ENCODE measurements at regions not wholly inside any gene's neighbourhood (a gene's known extent, or its start where the extent isn't known, plus 50 kb on each side); places are given as distances from the start of the nearest gene placed in this dataset.

GRCh38 chr11:79522626-79523025, 81.8 kb upstream of the TENM4 start:
- Histone ChIP-seq H3K4me1 (ENCODE audit: control insufficient read depth in 2 of 3, insufficient read depth in 2 of 3, low read depth in 1 of 3, low read length in 3 of 3) (no peaks in the 10 kb centered on the region), H3K27ac (ENCODE audit: low read depth in 2 of 2, low read length in 2 of 2) (no peak overlapping the region), H3K9ac (ENCODE audit: low read length in 3 of 3) (no peak overlapping the region), H3K4me3 (ENCODE audit: low read length in 3 of 3) (no peak overlapping the region), H3K36me3 (ENCODE audit: control insufficient read depth in 2 of 3, insufficient read depth in 3 of 3, low read length in 3 of 3) (no peaks in the 10 kb centered on the region), H3K27me3 (ENCODE audit: control insufficient read depth, insufficient read depth, low read length) (no peaks in the 10 kb centered on the region), H3K9me3 (ENCODE audit: control insufficient read depth in 2 of 3, insufficient read depth in 1 of 3, low read length in 3 of 3) (no peaks in the 10 kb centered on the region)
- TF ChIP-seq CTCF (IDR thresholded peaks at IDR 0.05; ENCODE audit: borderline replicate concordance, extremely low read depth, insufficient read depth) = no peak
- DNase-seq (no peak), FAIRE-seq (no peak)
- intact Hi-C loops (cut with DNase I) = no loop called here

- Histone ChIP-seq H3K9ac (ENCODE audit: low read length in 3 of 3) (no peak overlapping the region), H3K36me3 (ENCODE audit: control insufficient read depth in 2 of 3, insufficient read depth in 3 of 3, low read length in 3 of 3) (no peaks in the 10 kb centered on the region), H3K4me1 (ENCODE audit: control insufficient read depth in 2 of 3, insufficient read depth in 2 of 3, low read depth in 1 of 3, low read length in 3 of 3) (no peaks in the 10 kb centered on the region), H3K27me3 (ENCODE audit: control insufficient read depth, insufficient read depth, low read length) (no peaks in the 10 kb centered on the region), H3K9me3 (ENCODE audit: control insufficient read depth in 2 of 3, insufficient read depth in 1 of 3, low read length in 3 of 3) (no peaks in the 10 kb centered on the region), H3K4me3 (ENCODE audit: low read length in 3 of 3) (no peak overlapping the region), H3K27ac (ENCODE audit: low read depth in 2 of 2, low read length in 2 of 2) (no peak overlapping the region)
- FAIRE-seq (no peak), DNase-seq (no peak)
- no peak for TF ChIP-seq CTCF (IDR thresholded peaks at IDR 0.05; ENCODE audit: borderline replicate concordance, extremely low read depth, insufficient read depth)
- intact Hi-C loops (cut with DNase I) = no loop called here
Measured at GRCh38 chr11:79520086-79520485, 79.3 kb upstream of the TENM4 start.

GRCh38 chr11:79515781-79516180, 75.0 kb upstream of the TENM4 start:
- H3K27me3 ChIP-seq (ENCODE audit: control insufficient read depth, insufficient read depth, low read length) = no peaks in the 10 kb centered on the region
- FAIRE-seq = no peak
- peaks cover 0 to 5% (median 0%) of the 10 kb centered on the region in 3 donors for H3K9me3 ChIP-seq (ENCODE audit: control insufficient read depth in 2 of 3, insufficient read depth in 1 of 3, low read length in 3 of 3)
- H3K27ac ChIP-seq (ENCODE audit: low read depth in 2 of 2, low read length in 2 of 2) = no peak overlapping the region
- DNase-seq = no peak
- intact Hi-C loops (cut with DNase I) = no loop called here
- TF ChIP-seq CTCF (IDR thresholded peaks at IDR 0.05; ENCODE audit: borderline replicate concordance, extremely low read depth, insufficient read depth) = no peak
- no peak overlapping the region for H3K4me3 ChIP-seq (ENCODE audit: low read length in 3 of 3)
- no peaks in the 10 kb centered on the region for H3K36me3 ChIP-seq (ENCODE audit: control insufficient read depth in 2 of 3, insufficient read depth in 3 of 3, low read length in 3 of 3)
- no peak overlapping the region for H3K9ac ChIP-seq (ENCODE audit: low read length in 3 of 3)
- H3K4me1 ChIP-seq (ENCODE audit: control insufficient read depth in 2 of 3, insufficient read depth in 2 of 3, low read depth in 1 of 3, low read length in 3 of 3) = no peaks in the 10 kb centered on the region

GRCh38 chr11:79514695-79515094, 73.9 kb upstream of the TENM4 start:
- intact Hi-C loops (cut with DNase I) = no loop called here
- FAIRE-seq (no peak), DNase-seq (no peak)
- TF ChIP-seq CTCF (IDR thresholded peaks at IDR 0.05; ENCODE audit: borderline replicate concordance, extremely low read depth, insufficient read depth) = no peak
- Histone ChIP-seq H3K4me3 (ENCODE audit: low read length in 3 of 3) (no peak overlapping the region), H3K27ac (ENCODE audit: low read depth in 2 of 2, low read length in 2 of 2) (no peak overlapping the region), H3K27me3 (ENCODE audit: control insufficient read depth, insufficient read depth, low read length) (no peaks in the 10 kb centered on the region), H3K36me3 (ENCODE audit: control insufficient read depth in 2 of 3, insufficient read depth in 3 of 3, low read length in 3 of 3) (no peaks in the 10 kb centered on the region), H3K9me3 (ENCODE audit: control insufficient read depth in 2 of 3, insufficient read depth in 1 of 3, low read length in 3 of 3) (peaks cover 0 to 5% (median 0%) of the 10 kb centered on the region in 3 donors), H3K9ac (ENCODE audit: low read length in 3 of 3) (no peak overlapping the region), H3K4me1 (ENCODE audit: control insufficient read depth in 2 of 3, insufficient read depth in 2 of 3, low read depth in 1 of 3, low read length in 3 of 3) (no peaks in the 10 kb centered on the region)
